Muscle layer of duodenum (tissue), 2 donors: ENCODE measurements at regions not wholly inside any gene's neighbourhood (a gene's known extent, or its start where the extent isn't known, plus 50 kb on each side); places are given as distances from the start of the nearest gene placed in this dataset.

Experiments
- H3K27ac ChIP-seq: one replicate; pipeline ENCODE4 v1.7.0; 2013; ENCODE audit warnings: mild to moderate bottlenecking, low read length
- H3K27me3 ChIP-seq: one replicate; pipeline ENCODE4 v1.7.0; 2013; ENCODE audit warnings: low read depth, mild to moderate bottlenecking, control low read depth, low read length
- H3K36me3 ChIP-seq, 2 donors: one replicate each; pipeline ENCODE4 v1.7.0; 2013; ENCODE audit warnings: low read length in 2 of 2, control low read depth in 1 of 2, mild to moderate bottlenecking in 1 of 2; ENCODE audit not compliant: insufficient read depth in 2 of 2, control insufficient read depth in 1 of 2
- H3K4me1 ChIP-seq, 2 donors: one replicate each; pipeline ENCODE4 v1.7.0; 2013; ENCODE audit warnings: low read length in 2 of 2, mild to moderate bottlenecking in 2 of 2, control low read depth in 1 of 2, moderate library complexity in 1 of 2; ENCODE audit not compliant: insufficient read depth in 2 of 2, control insufficient read depth in 1 of 2
- H3K4me3 ChIP-seq, 2 donors: one replicate each; pipeline ENCODE4 v1.7.0; 2013; ENCODE audit warnings: low read length in 2 of 2, low read depth in 1 of 2, mild to moderate bottlenecking in 1 of 2
- H3K9me3 ChIP-seq, 2 donors: one replicate each; pipeline ENCODE4 v1.7.0; 2013; ENCODE audit warnings: low read length in 2 of 2, control low read depth in 1 of 2, mild to moderate bottlenecking in 1 of 2; ENCODE audit not compliant: control insufficient read depth in 1 of 2
- donor health status: healthy.

- Histone ChIP-seq H3K4me3 (no peak overlapping the region), H3K4me1 (no peaks in the 10 kb centered on the region), H3K27ac (no peak overlapping the region), H3K9me3 (peaks cover 0 to 2% of the 10 kb centered on the region in 2 donors), H3K36me3 (no peaks in the 10 kb centered on the region), H3K27me3 (no peaks in the 10 kb centered on the region)
Measured at GRCh38 chr14:36083317-36083716, 93.2 kb downstream of the PTCSC3 start.

- H3K27me3 ChIP-seq = no peaks in the 10 kb centered on the region
- H3K36me3 ChIP-seq = no peaks in the 10 kb centered on the region
- peaks cover 0 to 12% of the 10 kb centered on the region in 2 donors for H3K9me3 ChIP-seq
- no peaks in the 10 kb centered on the region for H3K4me1 ChIP-seq
- no peak overlapping the region for H3K27ac ChIP-seq
- H3K4me3 ChIP-seq = no peak overlapping the region
Measured at GRCh38 chr14:36078080-36078479, 98.4 kb downstream of the PTCSC3 start.

- no peak overlapping the region for H3K27ac ChIP-seq
- peaks cover 0 to 12% of the 10 kb centered on the region in 2 donors for H3K9me3 ChIP-seq
- H3K4me3 ChIP-seq = no peak overlapping the region
- no peaks in the 10 kb centered on the region for H3K36me3 ChIP-seq
- no peaks in the 10 kb centered on the region for H3K27me3 ChIP-seq
- H3K4me1 ChIP-seq = no peaks in the 10 kb centered on the region
Measured at GRCh38 chr14:36076197-36076596, 100.3 kb downstream of the PTCSC3 start.

- H3K36me3 ChIP-seq = no peaks in the 10 kb centered on the region
- peaks cover 0 to 12% of the 10 kb centered on the region in 2 donors for H3K9me3 ChIP-seq
- H3K27me3 ChIP-seq = no peaks in the 10 kb centered on the region
- H3K27ac ChIP-seq = no peak overlapping the region
- H3K4me1 ChIP-seq = no peaks in the 10 kb centered on the region
- no peak overlapping the region for H3K4me3 ChIP-seq
Measured at GRCh38 chr14:36075203-36075602, 101.3 kb downstream of the PTCSC3 start.

GRCh38 chr14:36070720-36071043 is 105.8 kb downstream of the PTCSC3 start:
- Histone ChIP-seq H3K9me3 (no peaks in the 10 kb centered on the region), H3K4me1 (no peaks in the 10 kb centered on the region), H3K27ac (no peak overlapping the region), H3K36me3 (no peaks in the 10 kb centered on the region), H3K4me3 (no peak overlapping the region), H3K27me3 (no peaks in the 10 kb centered on the region)

- no peak overlapping the region for H3K4me3 ChIP-seq
- no peaks in the 10 kb centered on the region for H3K9me3 ChIP-seq
- no peaks in the 10 kb centered on the region for H3K4me1 ChIP-seq
- no peaks in the 10 kb centered on the region for H3K27me3 ChIP-seq
- H3K27ac ChIP-seq = no peak overlapping the region
- no peaks in the 10 kb centered on the region for H3K36me3 ChIP-seq
Measured at GRCh38 chr14:36070031-36070719, 106.3 kb downstream of the PTCSC3 start.

- Histone ChIP-seq H3K27me3 (no peaks in the 10 kb centered on the region), H3K36me3 (no peaks in the 10 kb centered on the region), H3K9me3 (no peaks in the 10 kb centered on the region), H3K4me3 (no peak overlapping the region), H3K27ac (no peak overlapping the region), H3K4me1 (no peaks in the 10 kb centered on the region)
Measured at GRCh38 chr14:36069535-36069900, 107.0 kb downstream of the PTCSC3 start.

- H3K27ac ChIP-seq = no peak overlapping the region
- no peaks in the 10 kb centered on the region for H3K27me3 ChIP-seq
- no peaks in the 10 kb centered on the region for H3K9me3 ChIP-seq
- H3K4me3 ChIP-seq = no peak overlapping the region
- no peaks in the 10 kb centered on the region for H3K36me3 ChIP-seq
- H3K4me1 ChIP-seq = no peaks in the 10 kb centered on the region
Measured at GRCh38 chr14:36068777-36069534, 107.6 kb downstream of the PTCSC3 start.

GRCh38 chr14:36067428-36068187 is 108.9 kb downstream of the PTCSC3 start:
- Histone ChIP-seq H3K27ac (no peak overlapping the region), H3K9me3 (no peaks in the 10 kb centered on the region), H3K4me3 (no peak overlapping the region), H3K36me3 (no peaks in the 10 kb centered on the region), H3K4me1 (no peaks in the 10 kb centered on the region), H3K27me3 (no peaks in the 10 kb centered on the region)

- no peak overlapping the region for H3K4me3 ChIP-seq
Measured at GRCh38 chr14:36066636-36067035, 109.9 kb downstream of the PTCSC3 start.

GRCh38 chr14:36065831-36066230 is 110.7 kb downstream of the PTCSC3 start:
- Histone ChIP-seq H3K36me3 (no peaks in the 10 kb centered on the region), H3K27me3 (no peaks in the 10 kb centered on the region), H3K9me3 (no peaks in the 10 kb centered on the region), H3K4me1 (no peaks in the 10 kb centered on the region), H3K27ac (no peak overlapping the region), H3K4me3 (no peak overlapping the region)

More at GRCh38 chr14:36066636-36067035, 109.9 kb downstream of the PTCSC3 start:
- Histone ChIP-seq H3K36me3 (no peaks in the 10 kb centered on the region), H3K27ac (no peak overlapping the region), H3K27me3 (no peaks in the 10 kb centered on the region), H3K9me3 (no peaks in the 10 kb centered on the region), H3K4me1 (no peaks in the 10 kb centered on the region)
